Effector memory CD8-positive, alpha-beta T cell (primary cell): ENCODE measurements at regions not wholly inside any gene's neighbourhood (a gene's known extent, or its start where the extent isn't known, plus 50 kb on each side); places are given as distances from the start of the nearest gene placed in this dataset.

Source experiments
- ATAC-seq: fragments of 150-1000 bp; cut with Tn5 transposase; replicated peaks from 2 replicates; pipeline ENCODE4 v1.10.0; 2021; ENCODE audit warnings: mild to moderate bottlenecking, moderate library complexity
- DNase-seq, 3 experiments: peaks; one replicate each; pipeline ENCODE4 v3.0.0; 2021
- H3K27ac Mint-ChIP-seq, 2 donors: one replicate each; pipeline ENCODE4 v1.8.0; 2022; ENCODE audit warnings: mild to moderate bottlenecking in 2 of 2, mixed read lengths in 2 of 2, moderate library complexity in 2 of 2
- H3K27me3 Mint-ChIP-seq, 2 donors: one replicate each; pipeline ENCODE4 v1.8.0; 2022; ENCODE audit warnings: mixed read lengths in 2 of 2
- H3K36me3 Mint-ChIP-seq: one replicate; pipeline ENCODE4 v1.8.0; 2022; ENCODE audit warnings: mild to moderate bottlenecking, moderate library complexity, mixed read lengths; ENCODE audit not compliant: insufficient read depth
- H3K4me1 Mint-ChIP-seq, 2 donors: one replicate each; pipeline ENCODE4 v1.8.0; 2022; ENCODE audit warnings: low read depth in 2 of 2, mixed read lengths in 2 of 2
- H3K4me3 Mint-ChIP-seq, 2 donors: one replicate each; pipeline ENCODE4 v1.8.0; 2022; ENCODE audit warnings: mild to moderate bottlenecking in 2 of 2, mixed read lengths in 2 of 2, moderate library complexity in 2 of 2
- H3K9me3 Mint-ChIP-seq, 2 donors: one replicate each; pipeline ENCODE4 v1.8.0; 2022; ENCODE audit warnings: mixed read lengths in 2 of 2

GRCh38 chr2:17311106-17311619, 207.1 kb downstream of the RAD51AP2 start:
- no peak for DNase-seq
- H3K9me3 Mint-ChIP-seq: peaks cover 5 to 10% of the 10 kb centered on the region in 2 donors
- H3K4me3 Mint-ChIP-seq: no peak overlapping the region
- H3K36me3 Mint-ChIP-seq: no peaks in the 10 kb centered on the region
- no peak overlapping the region for H3K27ac Mint-ChIP-seq
- no peaks in the 10 kb centered on the region for H3K27me3 Mint-ChIP-seq
- no peak for ATAC-seq
- no peaks in the 10 kb centered on the region for H3K4me1 Mint-ChIP-seq

- no peaks in the 10 kb centered on the region for H3K4me1 Mint-ChIP-seq
- no peak overlapping the region for H3K27ac Mint-ChIP-seq
- H3K27me3 Mint-ChIP-seq: no peaks in the 10 kb centered on the region
- ATAC-seq (no peak), DNase-seq (no peak)
- no peaks in the 10 kb centered on the region for H3K36me3 Mint-ChIP-seq
- peaks cover 5 to 10% of the 10 kb centered on the region in 2 donors for H3K9me3 Mint-ChIP-seq
- H3K4me3 Mint-ChIP-seq: no peak overlapping the region
Measured at GRCh38 chr2:17309741-17310339, 208.4 kb downstream of the RAD51AP2 start.

- peaks cover 5 to 10% of the 10 kb centered on the region in 2 donors for H3K9me3 Mint-ChIP-seq
- no peak overlapping the region for H3K27ac Mint-ChIP-seq
- H3K36me3 Mint-ChIP-seq: no peaks in the 10 kb centered on the region
- no peaks in the 10 kb centered on the region for H3K27me3 Mint-ChIP-seq
- no peak for ATAC-seq
- H3K4me1 Mint-ChIP-seq: no peaks in the 10 kb centered on the region
- H3K4me3 Mint-ChIP-seq: no peak overlapping the region
- DNase-seq: no peak
Measured at GRCh38 chr2:17309181-17309580, 209.1 kb downstream of the RAD51AP2 start.

- Mint-ChIP-seq H3K36me3 (no peaks in the 10 kb centered on the region), H3K27ac (no peak overlapping the region), H3K4me1 (no peaks in the 10 kb centered on the region), H3K9me3 (peaks cover 8 to 15% of the 10 kb centered on the region in 2 donors), H3K27me3 (no peaks in the 10 kb centered on the region), H3K4me3 (no peak overlapping the region)
- no peak for ATAC-seq
- DNase-seq: no peak
Measured at GRCh38 chr2:17306706-17307105, 211.5 kb downstream of the RAD51AP2 start.

GRCh38 chr2:17306219-17306618, 212.0 kb downstream of the RAD51AP2 start:
- Mint-ChIP-seq H3K27ac (no peak overlapping the region), H3K36me3 (no peaks in the 10 kb centered on the region), H3K9me3 (peaks cover 12 to 20% of the 10 kb centered on the region in 2 donors), H3K4me1 (no peaks in the 10 kb centered on the region), H3K27me3 (no peaks in the 10 kb centered on the region), H3K4me3 (no peak overlapping the region)
- DNase-seq (no peak), ATAC-seq (no peak)

GRCh38 chr2:17303521-17303920, 214.7 kb downstream of the RAD51AP2 start:
- Mint-ChIP-seq H3K27ac (no peak overlapping the region), H3K27me3 (no peaks in the 10 kb centered on the region), H3K9me3 (peaks cover 11 to 28% of the 10 kb centered on the region in 2 donors), H3K36me3 (no peaks in the 10 kb centered on the region), H3K4me1 (no peaks in the 10 kb centered on the region), H3K4me3 (no peak overlapping the region)
- ATAC-seq: no peak
- DNase-seq: no peak

GRCh38 chr2:17303054-17303453, 215.2 kb downstream of the RAD51AP2 start:
- Mint-ChIP-seq H3K4me1 (no peaks in the 10 kb centered on the region), H3K4me3 (no peak overlapping the region), H3K27ac (no peak overlapping the region), H3K36me3 (no peaks in the 10 kb centered on the region), H3K27me3 (no peaks in the 10 kb centered on the region), H3K9me3 (peaks cover 11 to 26% of the 10 kb centered on the region in 2 donors)
- ATAC-seq (no peak), DNase-seq (no peak)

GRCh38 chr2:17302281-17302680, 216.0 kb downstream of the RAD51AP2 start:
- no peak overlapping the region for H3K27ac Mint-ChIP-seq

GRCh38 chr2:17301437-17301836, 216.8 kb downstream of the RAD51AP2 start:
- Mint-ChIP-seq H3K27me3 (no peaks in the 10 kb centered on the region), H3K4me1 (no peaks in the 10 kb centered on the region), H3K36me3 (no peaks in the 10 kb centered on the region), H3K9me3 (peaks cover 8 to 29% of the 10 kb centered on the region in 2 donors), H3K27ac (no peak overlapping the region), H3K4me3 (no peak overlapping the region)
- no peak for DNase-seq
- no peak for ATAC-seq

More at GRCh38 chr2:17302281-17302680, 216.0 kb downstream of the RAD51AP2 start:
- ATAC-seq (no peak), DNase-seq (no peak)
- Mint-ChIP-seq H3K36me3 (no peaks in the 10 kb centered on the region), H3K27me3 (no peaks in the 10 kb centered on the region), H3K9me3 (peaks cover 11 to 25% of the 10 kb centered on the region in 2 donors), H3K4me3 (no peak overlapping the region), H3K4me1 (no peaks in the 10 kb centered on the region)

GRCh38 chr2:17299891-17300540, 218.2 kb downstream of the RAD51AP2 start:
- no peaks in the 10 kb centered on the region for H3K4me1 Mint-ChIP-seq
- H3K9me3 Mint-ChIP-seq: peaks cover 8 to 32% of the 10 kb centered on the region in 2 donors
- no peaks in the 10 kb centered on the region for H3K27me3 Mint-ChIP-seq
- ATAC-seq (no peak), DNase-seq (no peak)
- no peaks in the 10 kb centered on the region for H3K36me3 Mint-ChIP-seq
- no peak overlapping the region for H3K4me3 Mint-ChIP-seq
- no peak overlapping the region for H3K27ac Mint-ChIP-seq

- peaks cover 8 to 32% of the 10 kb centered on the region in 2 donors for H3K9me3 Mint-ChIP-seq
- no peak for DNase-seq
- H3K4me1 Mint-ChIP-seq: no peaks in the 10 kb centered on the region
- no peaks in the 10 kb centered on the region for H3K27me3 Mint-ChIP-seq
- no peak overlapping the region for H3K27ac Mint-ChIP-seq
- no peak overlapping the region for H3K4me3 Mint-ChIP-seq
- H3K36me3 Mint-ChIP-seq: no peaks in the 10 kb centered on the region
- no peak for ATAC-seq
Measured at GRCh38 chr2:17298453-17298852, 219.8 kb downstream of the RAD51AP2 start.

GRCh38 chr2:17296686-17297085, 221.6 kb downstream of the RAD51AP2 start:
- H3K36me3 Mint-ChIP-seq: no peaks in the 10 kb centered on the region
- H3K4me1 Mint-ChIP-seq: no peaks in the 10 kb centered on the region
- H3K4me3 Mint-ChIP-seq: no peak overlapping the region
- H3K27ac Mint-ChIP-seq: no peak overlapping the region
- no peaks in the 10 kb centered on the region for H3K27me3 Mint-ChIP-seq
- no peak for ATAC-seq
- DNase-seq: no peak
- H3K9me3 Mint-ChIP-seq: peaks cover 6 to 27% of the 10 kb centered on the region in 2 donors

GRCh38 chr2:17289669-17290068, 228.6 kb downstream of the RAD51AP2 start:
- H3K27ac Mint-ChIP-seq: no peak overlapping the region
- ATAC-seq (no peak), DNase-seq (no peak)
- no peaks in the 10 kb centered on the region for H3K36me3 Mint-ChIP-seq
- H3K27me3 Mint-ChIP-seq: no peaks in the 10 kb centered on the region
- no peaks in the 10 kb centered on the region for H3K4me1 Mint-ChIP-seq
- H3K9me3 Mint-ChIP-seq: peaks cover 1 to 14% of the 10 kb centered on the region in 2 donors
- no peak overlapping the region for H3K4me3 Mint-ChIP-seq

- Mint-ChIP-seq H3K9me3 (peaks cover 1 to 21% of the 10 kb centered on the region in 2 donors), H3K4me3 (no peak overlapping the region), H3K4me1 (no peaks in the 10 kb centered on the region), H3K36me3 (no peaks in the 10 kb centered on the region), H3K27ac (no peak overlapping the region), H3K27me3 (no peaks in the 10 kb centered on the region)
- ATAC-seq (no peak), DNase-seq (no peak)
Measured at GRCh38 chr2:17287183-17287582, 231.1 kb downstream of the RAD51AP2 start.
